HG03064 (cell line): ENCODE measurements at regions not wholly inside any gene's neighbourhood (a gene's known extent, or its start where the extent isn't known, plus 50 kb on each side); places are given as distances from the start of the nearest gene placed in this dataset.

Experiments used
- ATAC-seq: cut with Tn5 transposase; IDR thresholded peaks from one replicate; pipeline ENCODE4 v1.9.1; 2021; ENCODE audit warnings: low read depth; ENCODE audit not compliant: unreplicated experiment

DNA sequence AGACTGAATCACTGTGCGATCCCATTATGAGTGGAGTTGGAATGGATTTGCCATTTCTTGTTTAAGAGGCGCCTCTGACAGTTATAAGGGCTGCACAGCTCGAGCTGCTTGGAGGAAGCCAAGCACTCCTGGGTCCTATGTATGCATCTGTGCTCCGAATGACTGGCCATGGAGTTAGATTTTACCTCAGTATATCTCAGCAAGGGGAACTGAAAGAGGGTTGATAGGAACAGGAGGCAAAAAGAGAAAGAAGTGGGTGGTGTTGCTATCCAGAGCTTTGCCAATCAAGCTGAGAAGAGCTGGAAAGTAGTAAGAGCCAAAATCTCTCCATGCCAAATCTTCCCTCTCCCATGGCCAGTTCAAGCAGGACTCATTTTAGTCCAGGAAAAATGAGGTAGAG, 632.0 kb upstream of the KIRREL3 start:
- ATAC-seq, result no peak

- ATAC-seq, result no peak
These were observed 631.4 kb upstream of the KIRREL3 start for GRCh38 chr11:127631974-127632373.

- ATAC-seq, result no peak
These were observed 628.6 kb upstream of the KIRREL3 start for GRCh38 chr11:127629200-127629599.

DNA sequence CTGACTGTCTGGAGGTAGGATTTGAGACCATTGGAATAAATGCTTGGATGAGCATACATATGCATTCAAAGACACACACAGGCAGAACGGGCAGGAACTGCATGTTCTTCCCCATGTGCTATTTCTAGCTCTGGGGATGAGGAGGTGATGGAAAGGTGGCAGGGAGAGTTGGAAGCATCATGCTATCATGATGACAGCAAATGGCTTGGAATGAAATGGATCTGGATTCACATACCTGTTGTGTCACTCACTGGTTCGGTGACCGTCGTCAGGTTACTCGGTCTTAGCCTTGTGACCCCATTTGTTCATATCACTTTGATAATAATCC, 627.9 kb upstream of the KIRREL3 start:
- no peak for ATAC-seq

DNA sequence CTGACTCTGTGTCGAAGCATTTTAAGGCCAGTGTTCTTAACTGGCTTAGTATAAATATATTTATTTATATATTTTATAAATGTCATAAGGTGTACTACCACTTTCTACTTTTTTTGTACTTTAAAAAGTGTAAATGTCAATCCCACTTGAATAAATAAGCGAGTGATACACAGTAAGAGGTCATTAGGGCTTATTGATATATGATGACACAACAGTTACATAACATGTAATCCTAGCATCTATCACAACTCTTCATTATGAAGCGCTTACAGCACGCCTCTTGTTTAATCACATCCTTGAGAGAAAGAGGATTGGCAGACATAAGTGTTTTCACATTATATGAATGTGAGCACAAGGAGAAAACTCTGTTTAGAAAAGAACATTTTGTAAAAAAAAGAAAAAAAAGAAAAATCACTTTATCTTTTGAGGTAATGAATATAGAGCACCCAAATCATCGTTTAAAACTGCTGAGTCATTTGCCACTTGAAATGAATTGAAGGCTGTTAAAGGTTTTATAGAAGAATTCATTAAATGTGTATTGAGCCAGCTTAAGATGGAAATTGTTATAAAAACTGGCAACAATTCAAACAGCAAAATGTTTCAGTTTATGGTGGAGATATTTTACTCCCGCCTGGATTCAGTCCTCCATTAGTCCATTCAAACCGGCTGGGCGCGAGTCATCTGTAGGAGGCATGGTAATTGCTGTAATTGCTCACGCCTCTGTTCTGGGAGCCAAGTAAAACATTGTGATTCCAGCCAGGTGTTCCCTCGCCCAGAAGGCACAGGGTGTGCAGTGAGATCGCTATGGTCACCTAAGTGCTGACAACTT, 627.3 kb upstream of the KIRREL3 start:
- no peak for ATAC-seq

DNA sequence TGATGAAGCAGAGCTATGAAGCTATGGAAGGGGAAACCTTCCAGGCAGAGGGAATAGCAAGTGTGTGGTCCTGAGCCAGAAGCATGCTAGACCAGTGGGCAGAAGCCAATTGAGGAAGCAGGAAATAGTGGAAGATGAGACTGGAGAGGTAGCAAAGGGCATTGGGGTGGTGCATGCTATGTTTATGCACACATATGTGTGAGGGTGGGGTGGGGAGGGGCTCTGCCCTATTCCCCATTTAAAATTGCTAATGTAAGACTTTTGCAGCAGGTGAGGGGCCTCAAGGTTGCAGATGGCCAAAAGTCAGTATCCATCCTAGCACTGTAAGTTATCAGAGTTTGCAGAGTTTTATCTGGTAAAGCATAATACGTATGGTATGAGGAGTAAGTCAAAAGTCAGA, 626.6 kb upstream of the KIRREL3 start:
- ATAC-seq, result no peak

- ATAC-seq, result no peak
These were observed 624.8 kb upstream of the KIRREL3 start for GRCh38 chr11:127625402-127625801.

DNA sequence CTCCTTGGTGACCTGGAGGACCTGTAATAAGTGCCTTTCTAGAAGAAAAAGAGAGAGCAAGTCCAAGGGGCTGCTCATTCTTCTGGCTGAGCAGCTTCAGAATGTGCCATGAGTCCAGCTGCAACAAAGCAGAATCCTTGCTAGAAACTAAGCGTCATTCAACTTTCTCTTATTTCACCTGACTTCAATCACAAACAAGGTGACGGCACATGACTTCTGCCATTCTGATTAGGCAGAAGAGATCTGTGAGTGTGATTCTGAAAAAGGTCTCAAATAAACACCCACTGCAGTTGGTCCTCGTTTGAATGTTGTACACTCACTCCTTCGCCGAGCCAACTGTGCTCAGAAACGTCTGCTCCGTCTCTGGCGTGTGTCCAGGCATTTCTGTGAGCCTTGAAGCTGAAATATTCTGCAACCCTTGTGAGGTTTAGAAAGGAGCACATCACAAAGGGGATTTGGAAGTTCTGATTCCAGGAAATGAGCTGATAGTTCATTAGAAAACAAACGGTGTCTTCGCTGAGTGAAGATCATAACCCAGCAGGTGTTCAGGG, 623.8 kb upstream of the KIRREL3 start:
- no peak for ATAC-seq

- ATAC-seq, result no peak
These were observed 622.1 kb upstream of the KIRREL3 start for GRCh38 chr11:127622686-127623085.

- ATAC-seq, result no peak
These were observed 620.1 kb upstream of the KIRREL3 start for GRCh38 chr11:127620671-127621070.

DNA sequence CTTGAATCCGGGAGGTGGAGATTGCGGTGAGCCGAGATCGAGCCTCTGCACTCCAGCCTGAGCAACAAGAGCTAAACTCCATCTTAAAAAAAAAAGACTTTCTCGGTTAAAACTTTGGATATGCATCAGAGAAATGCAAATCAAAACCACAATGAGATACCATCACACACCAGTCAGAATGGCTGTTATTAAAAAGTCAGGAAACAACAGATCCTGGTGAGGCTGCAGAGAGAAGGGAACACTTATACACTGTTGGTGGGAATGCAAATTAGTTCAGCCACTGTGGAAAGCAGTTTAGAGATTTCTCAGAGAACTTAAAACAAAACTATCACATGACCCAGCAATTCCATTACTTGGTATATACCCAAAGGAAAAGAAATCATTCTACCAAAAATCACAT, 619.4 kb upstream of the KIRREL3 start:
- ATAC-seq, result no peak

DNA sequence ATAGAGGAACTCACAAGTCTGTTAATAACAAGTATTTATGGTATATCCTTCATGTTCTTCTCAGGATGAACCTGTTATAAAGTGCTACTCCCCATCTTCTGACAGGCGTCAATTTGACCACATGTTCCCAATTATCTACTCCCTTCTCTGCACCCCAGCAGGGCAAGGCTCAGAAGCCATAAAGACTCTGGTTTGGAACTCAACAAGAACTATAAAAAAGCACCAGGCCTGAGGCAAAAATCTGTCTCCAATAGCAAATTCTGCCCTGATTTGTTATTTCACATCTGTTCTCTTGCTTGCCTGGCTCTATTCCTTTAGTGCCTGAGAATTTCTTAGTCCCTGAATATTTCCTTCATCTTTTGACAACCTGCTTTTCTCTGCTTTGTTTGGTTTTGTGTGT, 618.2 kb upstream of the KIRREL3 start:
- ATAC-seq, result no peak

DNA sequence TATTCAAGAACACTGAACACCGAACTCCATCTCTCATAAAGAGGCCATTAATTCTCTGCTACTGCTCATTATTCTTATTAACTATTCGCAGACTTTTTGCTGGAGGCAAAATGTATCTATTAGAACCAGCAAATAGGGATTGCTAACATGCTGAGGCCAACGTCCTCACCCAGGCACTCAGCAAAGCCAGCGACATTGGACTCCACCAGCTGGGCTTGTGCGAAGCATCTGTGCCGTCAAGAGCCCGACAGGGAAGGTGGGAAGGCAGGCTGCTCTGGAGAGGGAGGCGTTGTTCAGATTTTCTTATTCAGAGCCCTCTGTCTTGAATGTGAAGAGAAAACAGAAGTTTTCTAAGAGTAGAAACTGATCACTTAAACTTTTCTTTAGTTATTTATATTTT, 615.6 kb upstream of the KIRREL3 start:
- ATAC-seq, result no peak

GRCh38 chr11:127612607-127613006, 612.0 kb upstream of the KIRREL3 start:
- no peak for ATAC-seq

- ATAC-seq, result no peak
These were observed 608.6 kb upstream of the KIRREL3 start for GRCh38 chr11:127609025-127609773.

GRCh38 chr11:127607487-127608085, 607.0 kb upstream of the KIRREL3 start:
- ATAC-seq, result no peak

DNA sequence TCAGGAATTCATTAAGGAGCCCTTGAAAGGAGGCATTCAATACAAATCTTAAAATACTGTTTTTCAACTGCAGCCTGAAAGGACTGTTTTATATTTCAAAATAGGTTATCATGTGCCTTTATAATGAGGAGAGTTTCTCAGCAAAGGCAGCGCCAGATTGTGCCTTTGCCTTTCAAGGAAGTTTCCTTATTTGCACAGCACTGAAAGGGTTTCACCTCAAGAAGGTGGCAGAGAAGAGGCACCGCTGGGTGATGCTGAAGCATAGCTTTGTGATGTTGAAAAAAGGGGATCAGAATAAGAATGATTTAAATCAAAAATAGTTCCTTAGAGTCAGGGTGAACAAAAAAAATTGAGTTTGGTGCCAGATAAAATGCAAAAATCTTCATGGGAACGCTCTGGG, 601.0 kb upstream of the KIRREL3 start:
- ATAC-seq, result no peak

DNA sequence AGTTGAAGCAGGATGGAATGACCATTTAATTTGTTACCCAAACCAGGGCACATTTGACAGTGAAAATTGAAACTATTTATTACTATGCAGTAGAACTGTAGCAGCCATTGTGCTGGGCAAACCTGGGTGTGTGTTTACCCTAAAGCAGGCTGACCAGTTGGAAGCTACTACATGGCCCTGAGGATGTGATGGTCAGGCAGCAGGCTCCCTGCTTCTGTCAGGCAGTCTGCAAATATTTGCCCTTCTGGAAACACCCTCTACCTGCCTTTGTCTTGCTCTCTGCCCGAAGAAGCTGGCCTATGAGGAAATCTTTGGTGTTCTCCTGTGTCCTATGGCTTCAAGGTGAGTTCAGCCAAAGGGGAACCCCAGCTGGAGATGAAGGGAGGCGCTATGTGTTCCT, 600.1 kb upstream of the KIRREL3 start:
- no peak for ATAC-seq

- no peak for ATAC-seq
These were observed 597.9 kb upstream of the KIRREL3 start for GRCh38 chr11:127598476-127598875.

- ATAC-seq, result no peak
These were observed 595.9 kb upstream of the KIRREL3 start for GRCh38 chr11:127596433-127596832.

- no peak for ATAC-seq
These were observed 591.8 kb upstream of the KIRREL3 start for GRCh38 chr11:127592371-127592770.
